Fibroblast of lung (primary cell): ENCODE measurements at regions not wholly inside any gene's neighbourhood (a gene's known extent, or its start where the extent isn't known, plus 50 kb on each side); places are given as distances from the start of the nearest gene placed in this dataset.

ENCODE experiments used
- EZH2 ChIP-seq: IDR thresholded peaks from 2 replicates; pipeline ENCODE4 v1.5.1; 2012; ENCODE audit warnings: low read length, control low read depth, mild to moderate bottlenecking; ENCODE audit errors: missing control alignments
- TF ChIP-seq, protein P1 (sequence below), 2 donors: IDR thresholded peaks in 1 of 2; conservative IDR thresholded peaks in 1 of 2; 1 replicate in 1 of 2; 2 replicates in 1 of 2; pipeline ENCODE4 v1.5.1; 2011 to 2012; ENCODE audit warnings: low read length in 2 of 2, control low read depth in 1 of 2, inconsistent platforms in 1 of 2, low read depth in 1 of 2, mild to moderate bottlenecking in 1 of 2

DNA sequence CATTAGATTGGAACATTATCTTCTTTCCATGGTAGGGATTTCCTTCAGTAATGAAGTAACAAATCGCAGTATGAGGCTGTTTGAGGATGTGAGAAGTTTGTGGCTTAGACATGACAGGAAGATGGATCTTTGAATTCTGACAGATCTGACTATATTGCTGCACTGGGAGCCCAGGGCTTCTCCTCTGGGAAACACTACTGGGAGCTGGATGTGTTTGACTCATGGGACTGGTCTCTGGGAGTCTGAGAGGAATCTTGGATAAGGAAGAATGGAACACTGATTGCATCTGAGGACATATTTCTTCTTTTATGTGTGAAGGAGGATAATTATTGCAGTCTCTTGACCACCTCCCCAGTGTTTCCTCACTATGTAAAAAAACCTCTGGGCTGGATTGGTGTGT lies 77.2 kb upstream of the ST6GAL2 start:
- TF ChIP-seq, protein P1, sequence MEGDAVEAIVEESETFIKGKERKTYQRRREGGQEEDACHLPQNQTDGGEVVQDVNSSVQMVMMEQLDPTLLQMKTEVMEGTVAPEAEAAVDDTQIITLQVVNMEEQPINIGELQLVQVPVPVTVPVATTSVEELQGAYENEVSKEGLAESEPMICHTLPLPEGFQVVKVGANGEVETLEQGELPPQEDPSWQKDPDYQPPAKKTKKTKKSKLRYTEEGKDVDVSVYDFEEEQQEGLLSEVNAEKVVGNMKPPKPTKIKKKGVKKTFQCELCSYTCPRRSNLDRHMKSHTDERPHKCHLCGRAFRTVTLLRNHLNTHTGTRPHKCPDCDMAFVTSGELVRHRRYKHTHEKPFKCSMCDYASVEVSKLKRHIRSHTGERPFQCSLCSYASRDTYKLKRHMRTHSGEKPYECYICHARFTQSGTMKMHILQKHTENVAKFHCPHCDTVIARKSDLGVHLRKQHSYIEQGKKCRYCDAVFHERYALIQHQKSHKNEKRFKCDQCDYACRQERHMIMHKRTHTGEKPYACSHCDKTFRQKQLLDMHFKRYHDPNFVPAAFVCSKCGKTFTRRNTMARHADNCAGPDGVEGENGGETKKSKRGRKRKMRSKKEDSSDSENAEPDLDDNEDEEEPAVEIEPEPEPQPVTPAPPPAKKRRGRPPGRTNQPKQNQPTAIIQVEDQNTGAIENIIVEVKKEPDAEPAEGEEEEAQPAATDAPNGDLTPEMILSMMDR (conservative IDR thresholded peaks at IDR 0.05 in 1 of 2, IDR thresholded peaks at IDR 0.05 in 1 of 2; ENCODE audit: low read depth in 1 of 2, low read length in 2 of 2): no peak
- TF ChIP-seq EZH2: no peak
